ENCODE measurements at regions not wholly inside any gene's neighbourhood (a gene's known extent, or its start where the extent isn't known, plus 50 kb on each side); places are given as distances from the start of the nearest gene placed in this dataset.
A peak's percentile ranks its signal among the peaks of the same experiment; 100 is the strongest.

- 54 to 64% (median 58%) methylated on average over 4 of the region's 4 CpGs for WGBS, 3 donors
- H3K27me3 ChIP-seq (ENCODE audit: insufficient read depth in 3 of 3, low read length in 2 of 3), result no peaks in the 10 kb centered on the region
- no peak overlapping the region for H3K27ac ChIP-seq
These were observed 283.1 kb downstream of the SP3 start for GRCh38 chr2:173681881-173682650.

GRCh38 chr2:173684896-173685459 is 280.2 kb downstream of the SP3 start:
- H3K4me1 ChIP-seq, result no peaks in the 10 kb centered on the region
- H3K36me3 ChIP-seq (ENCODE audit: insufficient read depth in 1 of 2, low read depth in 1 of 2), result no peaks in the 10 kb centered on the region
- intact Hi-C loops (cut with DNase I), result no loop called here
- H3K27me3 ChIP-seq (ENCODE audit: insufficient read depth in 3 of 3, low read length in 2 of 3), result no peaks in the 10 kb centered on the region
- DNase-seq, result no peak
- no peak overlapping the region for H3K27ac ChIP-seq
- ATAC-seq, result no peak
- H3K4me3 ChIP-seq, result no peak overlapping the region
- H3K9me3 ChIP-seq, result no peaks in the 10 kb centered on the region
- 93 to 95% (median 94%) methylated on average over 6 of the region's 6 CpGs for WGBS, 3 donors
- TF ChIP-seq CTCF (IDR thresholded peaks at IDR 0.05), result no peak

More at GRCh38 chr2:173681881-173682650, 283.1 kb downstream of the SP3 start:
- no peak for ATAC-seq
- intact Hi-C loops (cut with DNase I), result no loop called here
- TF ChIP-seq CTCF (IDR thresholded peaks at IDR 0.05), result no peak
- Histone ChIP-seq H3K4me1 (no peaks in the 10 kb centered on the region), H3K36me3 (ENCODE audit: insufficient read depth in 1 of 2, low read depth in 1 of 2) (no peaks in the 10 kb centered on the region), H3K9me3 (no peaks in the 10 kb centered on the region), H3K4me3 (no peak overlapping the region)
- DNase-seq, result no peak

GRCh38 chr2:173690349-173690748 is 274.8 kb downstream of the SP3 start:
- Histone ChIP-seq H3K4me1 (no peaks in the 10 kb centered on the region), H3K9me3 (no peaks in the 10 kb centered on the region), H3K27me3 (ENCODE audit: insufficient read depth in 3 of 3, low read length in 2 of 3) (no peaks in the 10 kb centered on the region), H3K4me3 (no peak overlapping the region), H3K36me3 (ENCODE audit: insufficient read depth in 1 of 2, low read depth in 1 of 2) (no peaks in the 10 kb centered on the region), H3K27ac (no peak overlapping the region)
- no peak for DNase-seq
- no peak for TF ChIP-seq CTCF (IDR thresholded peaks at IDR 0.05)
- no peak for ATAC-seq
- intact Hi-C loops (cut with DNase I), result no loop called here

GRCh38 chr2:173692068-173692467 is 273.1 kb downstream of the SP3 start:
- no peaks in the 10 kb centered on the region for H3K27me3 ChIP-seq (ENCODE audit: insufficient read depth in 3 of 3, low read length in 2 of 3)
- WGBS, 3 donors, result 39 to 54% (median 52%) methylated on average over 5 of the region's 5 CpGs

More at GRCh38 chr2:173692068-173692467, 273.1 kb downstream of the SP3 start:
- H3K4me3 ChIP-seq, result no peak overlapping the region
- peak in 1 of 2 donors; percentile 50 for DNase-seq
- no peaks in the 10 kb centered on the region for H3K4me1 ChIP-seq
- no peaks in the 10 kb centered on the region for H3K36me3 ChIP-seq (ENCODE audit: insufficient read depth in 1 of 2, low read depth in 1 of 2)
- ATAC-seq, result peak in 1 of 4 donors; percentile 32
- H3K27ac ChIP-seq, result no peak overlapping the region
- TF ChIP-seq CTCF (IDR thresholded peaks at IDR 0.05), result no peak
- H3K9me3 ChIP-seq, result no peaks in the 10 kb centered on the region
- intact Hi-C loops (cut with DNase I), result no loop called here
